ENCODE measurements at regions not wholly inside any gene's neighbourhood (a gene's known extent, or its start where the extent isn't known, plus 50 kb on each side); places are given as distances from the start of the nearest gene placed in this dataset.

GRCh38 chr10:3418041-3418754 is 245.6 kb upstream of the PITRM1 start:
- TF ChIP-seq EZH2 (IDR thresholded peaks at IDR 0.05) (no peak), FOXP2 (optimal IDR thresholded peaks at IDR 0.05; ENCODE audit: control extremely low read depth, extremely low read length, insufficient read depth) (no peak), POLR2AphosphoS5 (IDR thresholded peaks at IDR 0.05; ENCODE audit: borderline replicate concordance, low read depth, low read length) (no peak)
